H1 (cell line): ENCODE measurements at regions not wholly inside any gene's neighbourhood (a gene's known extent, or its start where the extent isn't known, plus 50 kb on each side); places are given as distances from the start of the nearest gene placed in this dataset.

Source experiments
- CTCF ChIA-PET: fragments of 300-600 bp; sonication (Branson Sonifier 250); formaldehyde crosslinking; loops from one replicate; lab custom pipeline; 2021; ENCODE audit not compliant: partially characterized antibody; lab: Charles Lee
- POLR2A ChIA-PET: fragments of 300-600 bp; sonication (Branson Sonifier 250); formaldehyde crosslinking; loops from one replicate; lab custom pipeline; 2021; ENCODE audit warnings: inconsistent platforms; ENCODE audit not compliant: partially characterized antibody; lab: Charles Lee
- DNase-seq, 2 experiments: peaks; one replicate each; pipeline versions ENCODE4 v3.0.0 to v3.0.0-alpha.2; 2010 to 2022; ENCODE audit warnings: low spot score in 2 of 2, low read depth in 1 of 2, mixed read lengths in 1 of 2
- FAIRE-seq: peaks from 2 replicates; lab custom pipeline; 2011; peaks lifted over from hg19 to GRCh38; lab: Jason Lieb, UNC
- H2AFZ ChIP-seq: 2 replicates; pipeline ENCODE4 v1.8.1; 2012; ENCODE audit warnings: low read length, inconsistent platforms
- H2AK5ac ChIP-seq: 2 replicates; pipeline ENCODE4 v1.6.1; 2013; ENCODE audit warnings: low read depth, low read length
- H2BK120ac ChIP-seq: replicated peaks from 2 replicates; pipeline ENCODE3; 2013; ENCODE audit warnings: low read depth, low read length, inconsistent platforms
- H2BK12ac ChIP-seq: 2 replicates; pipeline ENCODE4 v1.6.1; 2013; ENCODE audit warnings: low read depth, low read length
- H2BK15ac ChIP-seq: 2 replicates; pipeline ENCODE4 v1.6.1; 2013; ENCODE audit warnings: low read length
- H2BK20ac ChIP-seq: 2 replicates; pipeline ENCODE4 v1.6.1; 2013; ENCODE audit warnings: low read length
- H2BK5ac ChIP-seq: 2 replicates; pipeline ENCODE4 v1.6.1; 2013; ENCODE audit warnings: low read depth, low read length
- H3K14ac ChIP-seq: 2 replicates; pipeline ENCODE4 v1.6.1; 2013; ENCODE audit warnings: inconsistent platforms; ENCODE audit not compliant: insufficient read length
- H3K18ac ChIP-seq: 2 replicates; pipeline ENCODE4 v1.6.1; 2013; ENCODE audit warnings: low read length; ENCODE audit errors: extremely low read depth
- H3K23ac ChIP-seq: 2 replicates; pipeline ENCODE4 v1.6.1; 2013; ENCODE audit warnings: inconsistent platforms; ENCODE audit not compliant: insufficient read length
- H3K23me2 ChIP-seq: 2 replicates; pipeline ENCODE4 v1.6.1; 2013; ENCODE audit warnings: low read depth, low read length
- H3K27ac ChIP-seq: 2 replicates; pipeline ENCODE4 v1.6.1; 2011; ENCODE audit warnings: low read depth, low read length, inconsistent platforms
- H3K27me3 ChIP-seq, 4 experiments: replicated peaks in 1 of 4; 1 replicate in 1 of 4; 2 replicates in 3 of 4; pipeline versions ENCODE4 v1.6.1 to v1.8.1; 2011 to 2013; ENCODE audit warnings: low read length in 3 of 4, mild to moderate bottlenecking in 3 of 4, inconsistent platforms in 2 of 4, mixed read lengths in 2 of 4, moderate library complexity in 1 of 4; ENCODE audit not compliant: control insufficient read depth in 3 of 4, insufficient read depth in 3 of 4; ENCODE audit errors: extremely low read depth in 1 of 4
- H3K36me3 ChIP-seq, 4 experiments: 2 replicates each; pipeline versions ENCODE4 v1.6.1 to v1.8.1; 2011 to 2013; ENCODE audit warnings: mild to moderate bottlenecking in 4 of 4, low read length in 3 of 4, moderate library complexity in 2 of 4, control low read depth in 1 of 4, inconsistent platforms in 1 of 4; ENCODE audit not compliant: insufficient read depth in 4 of 4, control insufficient read depth in 2 of 4
- H3K4ac ChIP-seq: replicated peaks from 2 replicates; pipeline ENCODE3; 2013; ENCODE audit warnings: low read length, low read depth, mixed read lengths, inconsistent platforms; ENCODE audit not compliant: insufficient read length
- H3K4me1 ChIP-seq, 4 experiments: replicated peaks in 1 of 4; 1 replicate in 1 of 4; 2 replicates in 3 of 4; pipeline versions ENCODE4 v1.6.1 to v1.8.1; 2011 to 2013; ENCODE audit warnings: low read length in 3 of 4, inconsistent platforms in 2 of 4, mixed read lengths in 1 of 4; ENCODE audit not compliant: insufficient read depth in 4 of 4, control insufficient read depth in 3 of 4
- H3K4me2 ChIP-seq, 2 experiments: 2 replicates each; pipeline versions ENCODE4 v1.6.1 to v1.8.1; 2011 to 2013; ENCODE audit warnings: low read depth in 2 of 2, low read length in 2 of 2, control low read depth in 1 of 2, inconsistent platforms in 1 of 2, mild to moderate bottlenecking in 1 of 2; ENCODE audit not compliant: insufficient read depth in 1 of 2
- H3K4me3 ChIP-seq, 4 experiments: fragments of 200-600, 300-600 bp in 1 of 4; sonication (generic), shearing (Covaris generic), sonication (Bioruptor Twin) in 1 of 4; 2 replicates each; pipeline versions ENCODE4 v1.5.1 to v1.8.1; 2011 to 2016; ENCODE audit warnings: low read length in 4 of 4, low read depth in 3 of 4, control low read depth in 2 of 4, inconsistent platforms in 2 of 4, mild to moderate bottlenecking in 2 of 4, mixed read lengths in 1 of 4, moderate library complexity in 1 of 4; ENCODE audit not compliant: insufficient read depth in 2 of 4; ENCODE audit errors: extremely low read depth in 1 of 4
- H3K56ac ChIP-seq: replicated peaks from 2 replicates; pipeline ENCODE3; 2013; ENCODE audit warnings: low read depth, mild to moderate bottlenecking, mixed read lengths, low read length, inconsistent platforms; ENCODE audit not compliant: insufficient read length
- H3K79me1 ChIP-seq: 2 replicates; pipeline ENCODE4 v1.6.1; 2013; ENCODE audit warnings: low read depth, low read length, control low read depth
- H3K79me2 ChIP-seq, 2 experiments: 2 replicates each; pipeline versions ENCODE4 v1.6.1 to v1.8.1; 2012 to 2013; ENCODE audit warnings: low read length in 2 of 2, mild to moderate bottlenecking in 2 of 2, inconsistent platforms in 1 of 2; ENCODE audit not compliant: insufficient read depth in 2 of 2, control insufficient read depth in 1 of 2
- H3K9ac ChIP-seq, 4 experiments: replicated peaks in 1 of 4; 1 replicate in 1 of 4; 2 replicates in 3 of 4; pipeline versions ENCODE4 v1.6.1 to v1.8.1; 2011 to 2013; ENCODE audit warnings: low read depth in 3 of 4, low read length in 3 of 4, control low read depth in 2 of 4, mild to moderate bottlenecking in 2 of 4, moderate library complexity in 2 of 4, inconsistent platforms in 1 of 4; ENCODE audit errors: extremely low read depth in 1 of 4
- H3K9me3 ChIP-seq, 2 experiments: 2 replicates each; pipeline versions ENCODE4 v1.6.1 to v1.8.1; 2012 to 2013; ENCODE audit warnings: mild to moderate bottlenecking in 2 of 2, moderate library complexity in 2 of 2, control low read depth in 1 of 2, inconsistent platforms in 1 of 2, low read depth in 1 of 2, low read length in 1 of 2, mixed read lengths in 1 of 2; ENCODE audit not compliant: insufficient read depth in 2 of 2
- H4K20me1 ChIP-seq, 2 experiments: replicated peaks in 1 of 2; 2 replicates each; pipeline versions ENCODE3 to v1.8.1; 2011 to 2013; ENCODE audit warnings: inconsistent platforms in 2 of 2, low read length in 2 of 2, mild to moderate bottlenecking in 1 of 2; ENCODE audit not compliant: insufficient read depth in 2 of 2, control insufficient read depth in 1 of 2
- H4K5ac ChIP-seq: 2 replicates; pipeline ENCODE4 v1.6.1; 2013; ENCODE audit warnings: low read length, low read depth, mixed read lengths, inconsistent platforms; ENCODE audit not compliant: insufficient read length
- H4K8ac ChIP-seq: 2 replicates; pipeline ENCODE4 v1.8.0; 2013; ENCODE audit warnings: mild to moderate bottlenecking, moderate library complexity, low read length, inconsistent platforms; ENCODE audit not compliant: insufficient read depth; ENCODE audit errors: extremely low read depth
- H4K91ac ChIP-seq: replicated peaks from 2 replicates; pipeline ENCODE3; 2013; ENCODE audit warnings: low read length, mixed read lengths, inconsistent platforms; ENCODE audit not compliant: insufficient read length
- BACH1 ChIP-seq: IDR thresholded peaks from 2 replicates; pipeline ENCODE4 v1.6.1; 2012; ENCODE audit warnings: low read length, improper control_type of control experiment
- CREB1 ChIP-seq: IDR thresholded peaks from 2 replicates; pipeline ENCODE4 v1.6.1; 2012; ENCODE audit warnings: inconsistent platforms
- GTF2F1 ChIP-seq: IDR thresholded peaks from 2 replicates; pipeline ENCODE4 v1.6.1; 2012; ENCODE audit warnings: low read depth, low read length, improper control_type of control experiment, borderline replicate concordance
- JUND ChIP-seq: IDR thresholded peaks from 2 replicates; pipeline ENCODE4 v1.6.1; 2011; ENCODE audit warnings: mild to moderate bottlenecking, improper control_type of control experiment, low read length
- MAFK ChIP-seq: IDR thresholded peaks from 2 replicates; pipeline ENCODE4 v1.6.1; 2012; ENCODE audit warnings: low read depth, mild to moderate bottlenecking, improper control_type of control experiment, low read length
- POLR2A ChIP-seq, 2 experiments: IDR thresholded peaks; 1 replicate in 1 of 2; 2 replicates in 1 of 2; pipeline ENCODE4 v1.6.1; 2011; ENCODE audit warnings: low read depth in 2 of 2, low read length in 2 of 2, mild to moderate bottlenecking in 2 of 2; ENCODE audit errors: control extremely low read depth in 1 of 2
- RNF2 ChIP-seq: fragments of 200-900, 300-1000 bp; sonication (generic); IDR thresholded peaks from 2 replicates; pipeline ENCODE4 v1.7.1; 2016; ENCODE audit warnings: borderline replicate concordance, low read depth, mild to moderate bottlenecking, antibody characterized with exemption, low read length; ENCODE audit not compliant: poor library complexity, severe bottlenecking; ENCODE audit errors: missing control alignments
- SIRT6 ChIP-seq: IDR thresholded peaks from one replicate; pipeline ENCODE4 v1.7.1; 2012; ENCODE audit warnings: low read length, inconsistent platforms
- SRF ChIP-seq: IDR thresholded peaks from 2 replicates; pipeline ENCODE4 v1.6.1; 2011; ENCODE audit warnings: mild to moderate bottlenecking, low read depth, low read length, moderate library complexity
- WGBS, 2 experiments: shearing (Covaris generic) in 1 of 2; methylation state at CpG; one replicate each; pipeline versions ENCODE4 v1.1.6 to v1.1.7; 2013 to 2015; ENCODE audit warnings: low lambda C conversion rate in 2 of 2, mixed read lengths in 2 of 2, inconsistent platforms in 1 of 2, low coverage in 1 of 2, missing lambda C conversion rate in 1 of 2; ENCODE audit not compliant: insufficient replicate concordance in 2 of 2, insufficient coverage in 1 of 2, insufficient read length in 1 of 2; ENCODE audit errors: extremely low coverage in 1 of 2, missing lambda C conversion rate in 1 of 2; 5-methylcytosine and 5-hydroxymethylcytosine counted together
- TF ChIP-seq, protein P1 (sequence below), 3 experiments: IDR thresholded peaks; 1 replicate in 2 of 3; 2 replicates in 1 of 3; pipeline versions ENCODE4 v1.5.1 to v1.6.1; 2011; ENCODE audit warnings: low read length in 3 of 3, mild to moderate bottlenecking in 3 of 3, inconsistent platforms in 2 of 3, low read depth in 1 of 3, moderate library complexity in 1 of 3; ENCODE audit not compliant: insufficient read depth in 1 of 3; ENCODE audit errors: control extremely low read depth in 1 of 3
- TF ChIP-seq, protein P2 (sequence below): IDR thresholded peaks from 2 replicates; pipeline ENCODE4 v1.6.1; 2011; ENCODE audit warnings: low read depth, mild to moderate bottlenecking, low read length; ENCODE audit not compliant: insufficient read depth

DNA sequence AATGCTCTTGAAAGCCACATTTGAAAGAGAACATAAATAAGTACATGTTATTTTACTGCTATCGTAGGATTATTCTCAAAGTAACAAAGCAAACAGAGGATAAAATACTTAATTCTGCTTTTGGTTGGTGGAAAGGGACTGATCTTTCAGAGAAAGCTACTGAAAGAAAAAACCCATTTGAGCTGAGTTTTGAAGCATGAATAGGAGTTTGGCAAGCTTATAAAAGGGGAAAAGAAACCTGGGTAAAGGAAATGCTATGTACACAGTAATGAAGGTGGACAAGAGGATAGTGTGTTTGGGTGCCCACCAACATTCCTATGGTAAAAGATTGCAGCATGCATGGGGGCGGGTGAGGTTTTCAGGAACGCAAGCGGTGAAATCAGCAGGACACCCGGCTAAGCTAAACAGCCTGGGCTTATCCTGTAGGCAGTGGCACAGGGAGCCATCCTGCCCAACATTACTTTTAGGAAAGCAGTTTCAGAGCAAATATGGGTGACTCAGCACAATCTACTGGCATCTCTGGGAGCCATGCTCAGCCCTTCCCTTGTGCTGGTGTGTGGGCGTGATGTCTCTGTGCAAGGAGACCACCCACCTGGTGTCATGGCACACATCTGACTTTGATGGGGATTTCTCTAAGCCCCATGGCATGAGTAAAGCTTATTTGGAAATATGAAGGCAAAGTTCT lies 673.9 kb upstream of the KLF4 start:
- no peaks in the 10 kb centered on the region for H3K27me3 ChIP-seq
- POLR2A ChIA-PET: no interaction called here
- no peaks in the 10 kb centered on the region for H3K79me2 ChIP-seq
- H2BK5ac ChIP-seq: no peak overlapping the region
- no peaks in the 10 kb centered on the region for H3K36me3 ChIP-seq
- no peak overlapping the region for H2BK20ac ChIP-seq
- H4K91ac ChIP-seq: no peak overlapping the region
- H3K23ac ChIP-seq: no peak overlapping the region
- FAIRE-seq: no peak
- 89% methylated on average over 6 of the region's 6 CpGs; no CpG with 5 or more reads in 1 of the 2 experiments for WGBS, 2 experiments
- no peak overlapping the region for H3K27ac ChIP-seq
- no peak overlapping the region for H3K56ac ChIP-seq
- TF ChIP-seq, protein P1, sequence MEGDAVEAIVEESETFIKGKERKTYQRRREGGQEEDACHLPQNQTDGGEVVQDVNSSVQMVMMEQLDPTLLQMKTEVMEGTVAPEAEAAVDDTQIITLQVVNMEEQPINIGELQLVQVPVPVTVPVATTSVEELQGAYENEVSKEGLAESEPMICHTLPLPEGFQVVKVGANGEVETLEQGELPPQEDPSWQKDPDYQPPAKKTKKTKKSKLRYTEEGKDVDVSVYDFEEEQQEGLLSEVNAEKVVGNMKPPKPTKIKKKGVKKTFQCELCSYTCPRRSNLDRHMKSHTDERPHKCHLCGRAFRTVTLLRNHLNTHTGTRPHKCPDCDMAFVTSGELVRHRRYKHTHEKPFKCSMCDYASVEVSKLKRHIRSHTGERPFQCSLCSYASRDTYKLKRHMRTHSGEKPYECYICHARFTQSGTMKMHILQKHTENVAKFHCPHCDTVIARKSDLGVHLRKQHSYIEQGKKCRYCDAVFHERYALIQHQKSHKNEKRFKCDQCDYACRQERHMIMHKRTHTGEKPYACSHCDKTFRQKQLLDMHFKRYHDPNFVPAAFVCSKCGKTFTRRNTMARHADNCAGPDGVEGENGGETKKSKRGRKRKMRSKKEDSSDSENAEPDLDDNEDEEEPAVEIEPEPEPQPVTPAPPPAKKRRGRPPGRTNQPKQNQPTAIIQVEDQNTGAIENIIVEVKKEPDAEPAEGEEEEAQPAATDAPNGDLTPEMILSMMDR (IDR thresholded peaks at IDR 0.05; ENCODE audit: control extremely low read depth in 1 of 3, insufficient read depth in 1 of 3, low read depth in 1 of 3, low read length in 3 of 3): no peak
- TF ChIP-seq GTF2F1 (no peak), SRF (no peak), JUND (no peak), MAFK (peak; percentile 57; the same call in 1 of the 2 replicates), CREB1 (no peak), SIRT6 (no peak), POLR2A (IDR thresholded peaks at IDR 0.05; ENCODE audit: control extremely low read depth in 1 of 2, low read depth in 2 of 2, low read length in 2 of 2) (no peak), RNF2 (no peak), BACH1 (peak; percentile 83)
- TF ChIP-seq, protein P2, sequence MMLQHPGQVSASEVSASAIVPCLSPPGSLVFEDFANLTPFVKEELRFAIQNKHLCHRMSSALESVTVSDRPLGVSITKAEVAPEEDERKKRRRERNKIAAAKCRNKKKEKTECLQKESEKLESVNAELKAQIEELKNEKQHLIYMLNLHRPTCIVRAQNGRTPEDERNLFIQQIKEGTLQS: no peak
- TF ChIP-seq, all 59 proteins: peak for 2
- no peak overlapping the region for H3K9ac ChIP-seq
- CTCF ChIA-PET: no interaction called here
- peak overlapping the region; percentile 90 for H2AFZ ChIP-seq
- no peak overlapping the region for H2BK120ac ChIP-seq
- no peak overlapping the region for H4K8ac ChIP-seq
- no peaks in the 10 kb centered on the region for H3K9me3 ChIP-seq
- no peak overlapping the region for H2BK15ac ChIP-seq
- H3K23me2 ChIP-seq: no peaks in the 10 kb centered on the region
- H2AK5ac ChIP-seq: no peak overlapping the region
- peak overlapping the region in 1 of 2 experiments; percentile 34; a peak in 1 of 4 replicates for H3K4me2 ChIP-seq
- H2BK12ac ChIP-seq: no peak overlapping the region
- H3K18ac ChIP-seq: no peak overlapping the region
- peaks cover 0 to 4% (median 3%) of the 10 kb centered on the region in 4 experiments; a peak in 5 of 7 replicates for H3K4me1 ChIP-seq
- DNase-seq: no peak
- H3K4me3 ChIP-seq: no peak overlapping the region
- H3K79me1 ChIP-seq: no peaks in the 10 kb centered on the region
- no peak overlapping the region for H4K5ac ChIP-seq
- no peak overlapping the region for H3K4ac ChIP-seq
- H3K14ac ChIP-seq: no peak overlapping the region
- H4K20me1 ChIP-seq: no peaks in the 10 kb centered on the region
